ENCODE measurements at regions not wholly inside any gene's neighbourhood (a gene's known extent, or its start where the extent isn't known, plus 50 kb on each side); places are given as distances from the start of the nearest gene placed in this dataset.

DNA sequence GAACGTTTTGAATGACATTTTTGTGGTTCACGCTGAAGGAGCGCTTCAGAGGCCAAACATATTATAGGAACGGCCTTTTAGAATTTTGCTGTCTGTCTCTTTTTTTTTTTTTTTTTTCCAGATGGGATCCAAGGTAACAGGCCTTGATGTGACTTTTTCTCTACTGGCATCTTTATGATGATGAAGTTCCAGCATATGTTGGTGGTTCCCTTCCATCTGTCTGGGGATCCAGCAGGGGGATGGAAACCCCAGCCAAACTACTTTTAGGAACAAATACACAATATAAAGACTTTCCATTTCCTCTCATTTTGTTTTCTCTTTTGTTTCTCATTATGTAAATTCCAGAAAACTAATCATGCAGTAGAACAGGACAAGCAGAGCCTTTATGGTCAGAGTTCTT, 239.3 kb upstream of the PRICKLE1 start:
- no peak for TF ChIP-seq POLR2A (IDR thresholded peaks at IDR 0.05)
- TF ChIP-seq, protein P1, sequence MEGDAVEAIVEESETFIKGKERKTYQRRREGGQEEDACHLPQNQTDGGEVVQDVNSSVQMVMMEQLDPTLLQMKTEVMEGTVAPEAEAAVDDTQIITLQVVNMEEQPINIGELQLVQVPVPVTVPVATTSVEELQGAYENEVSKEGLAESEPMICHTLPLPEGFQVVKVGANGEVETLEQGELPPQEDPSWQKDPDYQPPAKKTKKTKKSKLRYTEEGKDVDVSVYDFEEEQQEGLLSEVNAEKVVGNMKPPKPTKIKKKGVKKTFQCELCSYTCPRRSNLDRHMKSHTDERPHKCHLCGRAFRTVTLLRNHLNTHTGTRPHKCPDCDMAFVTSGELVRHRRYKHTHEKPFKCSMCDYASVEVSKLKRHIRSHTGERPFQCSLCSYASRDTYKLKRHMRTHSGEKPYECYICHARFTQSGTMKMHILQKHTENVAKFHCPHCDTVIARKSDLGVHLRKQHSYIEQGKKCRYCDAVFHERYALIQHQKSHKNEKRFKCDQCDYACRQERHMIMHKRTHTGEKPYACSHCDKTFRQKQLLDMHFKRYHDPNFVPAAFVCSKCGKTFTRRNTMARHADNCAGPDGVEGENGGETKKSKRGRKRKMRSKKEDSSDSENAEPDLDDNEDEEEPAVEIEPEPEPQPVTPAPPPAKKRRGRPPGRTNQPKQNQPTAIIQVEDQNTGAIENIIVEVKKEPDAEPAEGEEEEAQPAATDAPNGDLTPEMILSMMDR (IDR thresholded peaks at IDR 0.05) = no peak
- 89 to 90% methylated on average over 4 of the region's 4 CpGs for whole genome bisulfite sequencing, 2 donors
- no peaks in the 10 kb centered on the region for H3K4me1 ChIP-seq

DNA sequence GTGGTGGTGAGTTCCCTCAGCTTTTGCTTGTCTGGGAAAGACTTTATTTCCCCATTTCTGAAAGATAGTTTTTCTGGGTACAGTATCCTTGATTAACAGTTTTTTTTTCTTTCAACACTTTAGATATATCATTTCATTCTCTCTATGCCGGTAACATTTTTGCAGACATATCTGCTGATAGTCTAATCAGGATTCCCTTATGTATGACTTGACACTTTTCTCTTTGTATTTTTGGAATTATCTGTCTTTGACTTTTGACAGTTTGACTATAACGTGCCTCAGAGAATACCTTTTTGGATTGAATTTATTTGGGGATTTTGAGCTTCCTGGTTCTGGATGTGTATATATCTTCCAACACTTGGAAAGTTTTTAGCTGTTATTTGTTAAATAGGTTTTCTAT, 234.8 kb upstream of the PRICKLE1 start:
- no peaks in the 10 kb centered on the region for H3K27me3 ChIP-seq
- H3K4me3 ChIP-seq (replicated peaks in 1 of 3) = no peak overlapping the region
- H3K9me3 ChIP-seq = no peaks in the 10 kb centered on the region
- no peak for DNase-seq
- no peak overlapping the region for H3K27ac ChIP-seq
- H3K4me1 ChIP-seq = no peaks in the 10 kb centered on the region
- intact Hi-C loops (cut with DNase I) = no loop called here
- WGBS, 2 donors = 90 to 98% methylated on average over 2 of the region's 2 CpGs
- TF ChIP-seq, protein P1 (IDR thresholded peaks at IDR 0.05) = no peak
- TF ChIP-seq POLR2A (IDR thresholded peaks at IDR 0.05) = no peak
- H3K36me3 ChIP-seq = no peaks in the 10 kb centered on the region

More for the DNA sequence above, 239.3 kb upstream of the PRICKLE1 start:
- Histone ChIP-seq H3K9me3 (no peaks in the 10 kb centered on the region), H3K27me3 (no peaks in the 10 kb centered on the region), H3K36me3 (no peaks in the 10 kb centered on the region), H3K27ac (no peak overlapping the region), H3K4me3 (replicated peaks in 1 of 3) (no peak overlapping the region)
- no peak for DNase-seq
- intact Hi-C loops (cut with DNase I) = no loop called here

DNA sequence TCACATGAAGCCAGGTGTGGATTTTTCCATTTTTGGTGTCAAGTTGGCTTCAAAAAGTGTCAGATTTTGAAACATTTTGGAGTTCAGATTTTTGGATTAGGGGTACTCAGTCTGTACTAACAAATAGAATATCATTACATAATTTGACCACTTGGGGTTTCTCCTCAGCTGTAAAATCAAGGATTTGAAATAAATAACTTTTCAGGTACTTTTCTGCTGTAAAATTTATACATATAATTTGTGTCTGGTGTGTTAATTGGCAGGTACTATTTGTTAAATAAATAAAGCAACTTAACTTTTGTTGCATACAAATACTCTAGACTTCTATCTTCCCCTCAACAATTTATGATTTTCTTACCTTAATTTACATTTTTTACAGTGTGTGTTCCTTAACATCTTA, 234.1 kb upstream of the PRICKLE1 start:
- Histone ChIP-seq H3K4me1 (no peaks in the 10 kb centered on the region), H3K27me3 (no peaks in the 10 kb centered on the region)
- TF ChIP-seq, protein P1 (IDR thresholded peaks at IDR 0.05) = no peak
- TF ChIP-seq POLR2A (IDR thresholded peaks at IDR 0.05) = no peak

DNA sequence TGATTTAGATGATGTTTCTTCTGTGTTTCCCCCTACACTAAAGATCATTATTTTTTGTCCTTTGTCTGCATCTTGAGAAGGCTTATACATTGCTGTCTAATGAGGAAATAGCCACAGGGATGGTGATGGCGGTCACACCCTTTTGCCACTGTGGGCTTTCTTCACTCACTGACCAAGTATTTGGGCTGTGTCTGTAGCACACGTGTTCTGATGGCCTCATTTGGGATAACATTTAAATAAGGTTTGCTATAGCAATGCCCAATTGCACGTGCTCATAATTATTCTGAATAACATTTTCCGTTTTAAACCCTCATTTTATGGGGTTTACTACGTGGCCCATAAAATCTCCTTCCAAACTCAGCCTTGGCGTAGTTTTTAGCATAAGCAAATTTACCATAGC, 230.3 kb upstream of the PRICKLE1 start:
- Histone ChIP-seq H3K36me3 (no peaks in the 10 kb centered on the region), H3K27ac (no peak overlapping the region), H3K4me1 (no peaks in the 10 kb centered on the region), H3K9me3 (no peaks in the 10 kb centered on the region), H3K4me3 (replicated peaks in 1 of 3) (no peak overlapping the region), H3K27me3 (no peaks in the 10 kb centered on the region)
- no peak for TF ChIP-seq POLR2A (IDR thresholded peaks at IDR 0.05)
- TF ChIP-seq, protein P1 (IDR thresholded peaks at IDR 0.05) = no peak
- 68 to 76% methylated on average over 6 of the region's 6 CpGs for WGBS, 2 donors
- intact Hi-C loops (cut with DNase I) = no loop called here
- no peak for DNase-seq

More for the DNA sequence above, 234.1 kb upstream of the PRICKLE1 start:
- intact Hi-C loops (cut with DNase I) = no loop called here
- no peaks in the 10 kb centered on the region for H3K9me3 ChIP-seq
- H3K36me3 ChIP-seq = no peaks in the 10 kb centered on the region
- H3K4me3 ChIP-seq (replicated peaks in 1 of 3) = no peak overlapping the region
- H3K27ac ChIP-seq = no peak overlapping the region
- no peak for DNase-seq

DNA sequence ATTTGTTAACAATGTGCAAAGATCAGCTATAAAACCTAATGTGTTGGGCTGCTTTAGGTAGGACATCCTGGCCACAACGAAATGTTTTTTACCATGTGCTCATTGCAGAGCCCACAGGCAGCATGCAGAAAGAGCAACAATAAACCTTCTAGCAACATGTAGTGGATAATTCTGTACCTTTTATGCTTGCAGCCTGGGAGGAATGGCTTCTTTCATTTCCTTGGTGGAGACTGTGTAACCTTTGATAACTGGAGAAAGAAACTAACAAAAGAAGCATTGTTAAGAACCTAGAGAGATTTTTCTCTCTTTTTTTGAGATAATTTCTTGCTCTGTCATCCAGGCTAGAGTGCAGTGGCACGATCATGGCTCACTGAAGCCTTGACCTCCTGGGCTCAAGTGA, 225.5 kb upstream of the PRICKLE1 start:
- intact Hi-C loops (cut with DNase I) = no loop called here
- Histone ChIP-seq H3K27ac (no peak overlapping the region), H3K9me3 (no peaks in the 10 kb centered on the region), H3K36me3 (no peaks in the 10 kb centered on the region), H3K27me3 (no peaks in the 10 kb centered on the region), H3K4me1 (no peaks in the 10 kb centered on the region), H3K4me3 (replicated peaks in 1 of 3) (no peak overlapping the region)
- no peak for DNase-seq
- WGBS, 2 donors = 74 to 75% methylated on average over 2 of the region's 2 CpGs
- no peak for TF ChIP-seq POLR2A (IDR thresholded peaks at IDR 0.05)
- TF ChIP-seq, protein P1 (IDR thresholded peaks at IDR 0.05) = no peak
